ENCODE measurements at regions not wholly inside any gene's neighbourhood (a gene's known extent, or its start where the extent isn't known, plus 50 kb on each side); places are given as distances from the start of the nearest gene placed in this dataset.

- TF ChIP-seq EZH2 (IDR thresholded peaks at IDR 0.05; ENCODE audit: borderline replicate concordance, low read depth, low read length, severe bottlenecking) (no peak), CTCF (IDR thresholded peaks at IDR 0.05; ENCODE audit: extremely low read depth in 1 of 2, insufficient read depth in 1 of 2, low read depth in 1 of 2, low read length in 2 of 2) (no peak), POLR2AphosphoS5 (IDR thresholded peaks at IDR 0.05; ENCODE audit: insufficient read depth, low read depth, low read length) (no peak), JUN (IDR thresholded peaks at IDR 0.05; ENCODE audit: borderline replicate concordance, insufficient read depth, insufficient read length, low read depth) (no peak), POLR2A (IDR thresholded peaks at IDR 0.05; ENCODE audit: low read depth, low read length) (no peak), FOS (IDR thresholded peaks at IDR 0.05; ENCODE audit: borderline replicate concordance, insufficient read depth, low read length) (no peak), GATA2 (IDR thresholded peaks at IDR 0.05; ENCODE audit: insufficient read depth, insufficient read length, low read depth, low read length) (no peak)
- TF ChIP-seq, protein P1, sequence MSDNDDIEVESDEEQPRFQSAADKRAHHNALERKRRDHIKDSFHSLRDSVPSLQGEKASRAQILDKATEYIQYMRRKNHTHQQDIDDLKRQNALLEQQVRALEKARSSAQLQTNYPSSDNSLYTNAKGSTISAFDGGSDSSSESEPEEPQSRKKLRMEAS (IDR thresholded peaks at IDR 0.05; ENCODE audit: insufficient read depth, insufficient read length), result no peak
Measured at GRCh38 chr12:127144770-127145169, 1122.2 kb upstream of the TMEM132C start.

Measured in endothelial cell of umbilical vein (primary cell).